Calu3 (cell line): ENCODE measurements at regions not wholly inside any gene's neighbourhood (a gene's known extent, or its start where the extent isn't known, plus 50 kb on each side); places are given as distances from the start of the nearest gene placed in this dataset.

ENCODE experiments used
- BruUV-seq: library from RNA; stranded (reverse); fragments of 400-500 nt; replicated peaks from 2 replicates; lab custom pipeline; 2021; lab: Mats Ljungman, UMichigan
- CTCF ChIA-PET: fragments of 300-600 bp; sonication (Branson Sonifier 250); formaldehyde crosslinking; loops from one replicate; lab custom pipeline; 2022; ENCODE audit warnings: antibody characterized with exemption; lab: Charles Lee
- DNase-seq: peaks from one replicate; pipeline ENCODE4 v3.0.0; 2022
- H3K27ac Mint-ChIP-seq: one replicate; pipeline ENCODE4 v1.8.0; 2022; ENCODE audit warnings: mixed read lengths; ENCODE audit not compliant: unreplicated experiment
- H3K27me3 Mint-ChIP-seq: one replicate; pipeline ENCODE4 v1.8.0; 2022; ENCODE audit warnings: mixed read lengths; ENCODE audit not compliant: unreplicated experiment
- H3K36me3 Mint-ChIP-seq: one replicate; pipeline ENCODE4 v1.8.0; 2022; ENCODE audit warnings: mild to moderate bottlenecking, moderate library complexity, mixed read lengths; ENCODE audit not compliant: insufficient read depth, unreplicated experiment
- H3K4me1 Mint-ChIP-seq: one replicate; pipeline ENCODE4 v1.8.0; 2022; ENCODE audit warnings: mild to moderate bottlenecking, low read depth, mixed read lengths; ENCODE audit not compliant: unreplicated experiment
- H3K4me3 Mint-ChIP-seq: one replicate; pipeline ENCODE4 v1.8.0; 2022; ENCODE audit warnings: mild to moderate bottlenecking, low read depth, moderate library complexity, mixed read lengths; ENCODE audit not compliant: unreplicated experiment
- H3K9me3 Mint-ChIP-seq: one replicate; pipeline ENCODE4 v1.8.0; 2022; ENCODE audit warnings: low read depth, mixed read lengths; ENCODE audit not compliant: unreplicated experiment
- intact Hi-C: fragments of 100-400 bp; cut with micrococcal nuclease; formaldehyde crosslinking; loops from one replicate; pipeline ENCODE4 v1.10.0; 2022; ENCODE audit not compliant: unreplicated experiment
- TF ChIP-seq, protein P1 (sequence below): fragments of 200-600 bp; IDR thresholded peaks from one replicate; pipeline ENCODE4 v1.8.0; 2022; ENCODE audit warnings: antibody characterized with exemption; ENCODE audit not compliant: unreplicated experiment

DNA sequence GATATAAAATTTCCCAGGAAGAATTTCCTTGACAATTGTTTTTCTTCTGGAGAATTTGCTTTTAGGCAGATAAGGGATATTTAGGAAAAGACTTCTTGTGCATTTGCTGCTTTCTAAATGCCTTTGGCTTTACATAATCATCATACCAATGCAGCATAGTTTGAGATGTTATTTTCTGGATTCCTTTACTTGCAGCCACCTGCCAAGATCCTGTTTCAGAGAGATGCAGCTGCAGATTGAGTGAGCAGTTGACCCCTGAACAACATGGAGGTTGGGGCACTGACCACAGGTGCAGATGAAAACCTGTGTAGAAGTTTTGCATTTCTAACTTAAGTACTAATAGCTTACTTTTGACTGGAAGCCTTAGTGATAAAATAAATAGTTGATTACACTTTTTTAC, 257.9 kb downstream of the RPIA start:
- Mint-ChIP-seq H3K4me1 (no peaks in the 10 kb centered on the region), H3K4me3 (no peak overlapping the region), H3K36me3 (no peaks in the 10 kb centered on the region), H3K27me3 (peaks cover 56% of the 10 kb centered on the region), H3K27ac (no peak overlapping the region), H3K9me3 (no peaks in the 10 kb centered on the region)
- no peak for DNase-seq
- CTCF ChIA-PET = no interaction called here
- BruUV-seq = no TSS peak
- intact Hi-C loops = no loop called here
- TF ChIP-seq, protein P1, sequence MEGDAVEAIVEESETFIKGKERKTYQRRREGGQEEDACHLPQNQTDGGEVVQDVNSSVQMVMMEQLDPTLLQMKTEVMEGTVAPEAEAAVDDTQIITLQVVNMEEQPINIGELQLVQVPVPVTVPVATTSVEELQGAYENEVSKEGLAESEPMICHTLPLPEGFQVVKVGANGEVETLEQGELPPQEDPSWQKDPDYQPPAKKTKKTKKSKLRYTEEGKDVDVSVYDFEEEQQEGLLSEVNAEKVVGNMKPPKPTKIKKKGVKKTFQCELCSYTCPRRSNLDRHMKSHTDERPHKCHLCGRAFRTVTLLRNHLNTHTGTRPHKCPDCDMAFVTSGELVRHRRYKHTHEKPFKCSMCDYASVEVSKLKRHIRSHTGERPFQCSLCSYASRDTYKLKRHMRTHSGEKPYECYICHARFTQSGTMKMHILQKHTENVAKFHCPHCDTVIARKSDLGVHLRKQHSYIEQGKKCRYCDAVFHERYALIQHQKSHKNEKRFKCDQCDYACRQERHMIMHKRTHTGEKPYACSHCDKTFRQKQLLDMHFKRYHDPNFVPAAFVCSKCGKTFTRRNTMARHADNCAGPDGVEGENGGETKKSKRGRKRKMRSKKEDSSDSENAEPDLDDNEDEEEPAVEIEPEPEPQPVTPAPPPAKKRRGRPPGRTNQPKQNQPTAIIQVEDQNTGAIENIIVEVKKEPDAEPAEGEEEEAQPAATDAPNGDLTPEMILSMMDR = no peak

DNA sequence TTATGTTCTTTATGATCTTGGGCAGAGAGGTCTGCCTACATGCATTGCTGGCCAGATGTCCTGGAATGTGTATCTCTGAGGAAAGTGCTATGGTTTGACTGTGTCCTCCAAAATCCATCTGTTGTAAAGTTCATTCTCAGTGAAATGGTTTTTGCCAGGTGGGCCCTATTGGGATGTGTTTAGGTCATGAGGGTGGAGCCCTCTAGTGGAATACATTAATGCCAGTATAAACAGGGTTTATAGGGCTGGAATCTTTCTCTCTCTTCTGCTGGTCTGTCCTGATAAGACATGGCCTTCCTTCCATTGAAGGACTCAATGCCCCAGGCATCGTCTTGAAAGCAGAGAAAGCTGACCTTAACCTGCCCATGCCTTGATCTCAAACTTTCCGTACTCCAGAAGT, 258.5 kb downstream of the RPIA start:
- no peak overlapping the region for H3K27ac Mint-ChIP-seq
- H3K4me3 Mint-ChIP-seq = no peak overlapping the region
- intact Hi-C loops = no loop called here
- H3K9me3 Mint-ChIP-seq = no peaks in the 10 kb centered on the region
- CTCF ChIA-PET = no interaction called here
- no peaks in the 10 kb centered on the region for H3K4me1 Mint-ChIP-seq
- TF ChIP-seq, protein P1 = no peak
- peaks cover 61% of the 10 kb centered on the region for H3K27me3 Mint-ChIP-seq
- no TSS peak for BruUV-seq
- no peaks in the 10 kb centered on the region for H3K36me3 Mint-ChIP-seq
- DNase-seq = no peak

DNA sequence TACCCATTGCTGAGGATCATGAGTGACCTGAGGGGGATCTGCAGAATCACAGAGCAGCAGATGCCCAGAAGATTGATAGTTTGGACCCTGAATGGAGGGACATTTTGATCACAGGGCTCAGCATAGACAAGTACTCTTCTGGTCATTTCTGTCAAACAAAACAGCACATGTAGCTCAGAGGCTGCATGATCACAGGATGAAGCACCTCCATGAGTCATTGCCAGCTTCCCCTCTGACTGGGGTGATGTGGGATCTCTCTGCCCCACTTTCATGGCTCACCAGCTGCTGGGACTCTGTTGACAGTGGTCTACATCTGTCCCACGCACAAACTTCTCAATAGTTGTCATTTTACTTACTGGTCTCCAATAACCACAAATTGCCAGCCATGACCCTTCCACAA, 264.1 kb downstream of the RPIA start:
- H3K4me1 Mint-ChIP-seq = no peaks in the 10 kb centered on the region
- intact Hi-C loops = no loop called here

DNA sequence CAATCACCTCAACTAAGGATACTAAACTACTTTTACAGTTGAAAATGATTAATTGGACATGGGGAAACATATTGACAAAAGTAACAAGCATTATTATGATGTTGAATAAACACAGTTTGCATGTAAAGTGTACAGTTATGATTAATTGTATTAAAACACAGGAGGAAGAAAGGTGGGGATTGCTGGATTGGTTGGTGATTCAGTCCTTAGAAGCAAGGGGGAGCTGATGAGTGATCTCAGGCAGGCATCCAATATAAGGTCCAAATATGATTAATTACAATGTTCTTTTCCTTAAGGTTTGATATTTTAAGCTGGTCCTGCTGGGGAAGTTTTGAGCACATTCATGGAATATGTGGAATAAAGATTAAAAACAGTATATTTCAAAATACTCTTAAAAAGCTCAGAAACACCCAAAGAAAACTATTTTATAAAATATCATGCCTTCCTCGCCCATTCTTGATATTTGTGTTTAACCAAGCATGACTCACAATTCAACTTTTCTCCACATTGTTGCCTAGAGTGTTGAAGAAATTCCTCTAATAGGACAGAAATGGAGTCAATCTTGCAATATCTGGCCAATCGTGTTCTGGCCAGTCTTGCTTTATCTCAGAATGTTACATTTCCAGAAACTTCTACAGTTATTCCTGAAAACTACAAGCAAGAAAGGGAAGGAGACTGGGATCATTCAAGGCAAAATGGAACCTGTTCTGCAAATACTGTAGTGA, 268.2 kb downstream of the RPIA start:
- Mint-ChIP-seq H3K27me3 (peaks cover 39% of the 10 kb centered on the region), H3K9me3 (no peaks in the 10 kb centered on the region), H3K4me3 (no peak overlapping the region), H3K36me3 (no peaks in the 10 kb centered on the region), H3K4me1 (no peaks in the 10 kb centered on the region), H3K27ac (no peak overlapping the region)
- no TSS peak for BruUV-seq
- DNase-seq = no peak
- intact Hi-C loops = no loop called here
- CTCF ChIA-PET = no interaction called here
- TF ChIP-seq, protein P1 = no peak

More for the DNA sequence above, 264.1 kb downstream of the RPIA start:
- peaks cover 56% of the 10 kb centered on the region for H3K27me3 Mint-ChIP-seq
- no peaks in the 10 kb centered on the region for H3K9me3 Mint-ChIP-seq
- TF ChIP-seq, protein P1 = no peak
- BruUV-seq = no TSS peak
- no peak overlapping the region for H3K4me3 Mint-ChIP-seq
- H3K36me3 Mint-ChIP-seq = no peaks in the 10 kb centered on the region
- no peak for DNase-seq
- no peak overlapping the region for H3K27ac Mint-ChIP-seq
- CTCF ChIA-PET = no interaction called here
